GM12873 (cell line): ENCODE measurements at regions not wholly inside any gene's neighbourhood (a gene's known extent, or its start where the extent isn't known, plus 50 kb on each side); places are given as distances from the start of the nearest gene placed in this dataset.

Source experiments
- TF ChIP-seq, protein P1 (sequence below): IDR thresholded peaks from 2 replicates; pipeline ENCODE4 v1.5.1; 2012; ENCODE audit warnings: low read depth, mild to moderate bottlenecking, moderate library complexity, low read length, control low read depth; ENCODE audit not compliant: insufficient read depth; ENCODE audit errors: missing control alignments

DNA sequence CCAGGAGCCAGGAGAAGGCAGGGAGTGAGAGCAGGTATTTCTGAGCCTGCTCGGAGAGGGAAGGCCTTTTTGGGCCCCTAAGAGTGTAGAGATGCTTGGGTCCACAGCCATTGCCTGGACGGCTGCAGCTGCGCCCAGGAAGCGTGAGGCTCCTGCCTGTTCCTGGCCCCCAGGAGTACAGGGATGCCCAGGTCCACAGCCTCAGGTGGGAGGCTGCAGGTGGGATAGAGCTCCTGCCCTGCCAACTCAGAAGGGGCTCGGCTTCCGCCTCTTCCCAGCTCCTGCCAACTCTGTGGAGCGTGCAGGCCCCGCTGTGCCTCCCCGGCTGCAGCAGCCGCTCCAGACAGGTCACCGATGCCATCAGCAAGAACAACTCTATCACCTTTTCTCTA lies 351.0 kb upstream of the PCDH20 start:
- TF ChIP-seq, protein P1, sequence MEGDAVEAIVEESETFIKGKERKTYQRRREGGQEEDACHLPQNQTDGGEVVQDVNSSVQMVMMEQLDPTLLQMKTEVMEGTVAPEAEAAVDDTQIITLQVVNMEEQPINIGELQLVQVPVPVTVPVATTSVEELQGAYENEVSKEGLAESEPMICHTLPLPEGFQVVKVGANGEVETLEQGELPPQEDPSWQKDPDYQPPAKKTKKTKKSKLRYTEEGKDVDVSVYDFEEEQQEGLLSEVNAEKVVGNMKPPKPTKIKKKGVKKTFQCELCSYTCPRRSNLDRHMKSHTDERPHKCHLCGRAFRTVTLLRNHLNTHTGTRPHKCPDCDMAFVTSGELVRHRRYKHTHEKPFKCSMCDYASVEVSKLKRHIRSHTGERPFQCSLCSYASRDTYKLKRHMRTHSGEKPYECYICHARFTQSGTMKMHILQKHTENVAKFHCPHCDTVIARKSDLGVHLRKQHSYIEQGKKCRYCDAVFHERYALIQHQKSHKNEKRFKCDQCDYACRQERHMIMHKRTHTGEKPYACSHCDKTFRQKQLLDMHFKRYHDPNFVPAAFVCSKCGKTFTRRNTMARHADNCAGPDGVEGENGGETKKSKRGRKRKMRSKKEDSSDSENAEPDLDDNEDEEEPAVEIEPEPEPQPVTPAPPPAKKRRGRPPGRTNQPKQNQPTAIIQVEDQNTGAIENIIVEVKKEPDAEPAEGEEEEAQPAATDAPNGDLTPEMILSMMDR: no peak

DNA sequence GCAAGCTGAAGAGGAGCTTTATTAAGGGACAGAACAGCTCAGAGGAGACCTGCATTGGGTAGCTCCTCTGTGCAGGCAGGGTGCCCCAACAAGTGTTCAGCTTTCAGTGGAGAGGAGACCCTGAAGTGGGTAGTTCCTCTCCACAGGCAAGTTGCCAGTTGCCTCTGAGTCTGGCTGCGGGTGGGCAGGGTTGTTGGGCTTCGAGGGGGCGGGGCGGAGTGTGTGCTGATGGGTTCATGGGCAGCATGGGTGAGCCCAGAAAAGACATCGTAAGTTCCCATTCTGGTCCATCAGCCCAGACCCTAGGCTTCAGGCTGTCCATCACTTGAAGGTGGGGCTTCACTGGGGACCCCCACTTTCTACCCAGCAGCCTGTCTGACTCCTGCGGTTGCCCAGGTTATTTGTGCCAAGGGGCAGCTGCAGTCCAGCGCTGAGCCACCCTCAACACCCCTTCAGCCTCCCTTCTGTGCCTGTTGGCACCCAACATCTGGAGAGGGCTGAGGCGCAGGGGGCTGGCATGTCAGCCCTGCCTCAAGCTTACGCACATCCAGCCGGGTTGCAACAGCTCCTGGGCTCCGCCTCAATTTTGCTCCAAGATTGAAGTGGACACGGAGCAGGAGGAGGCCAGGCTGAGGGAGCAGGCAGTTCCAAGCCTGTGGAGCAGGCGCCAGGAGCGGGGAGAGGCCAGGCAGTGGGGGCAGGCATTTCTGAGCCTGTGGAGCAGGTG lies 350.5 kb upstream of the PCDH20 start:
- TF ChIP-seq, protein P1: no peak

GRCh38 chr13:61765181-61765742 lies 349.6 kb upstream of the PCDH20 start:
- TF ChIP-seq, protein P1: no peak

DNA sequence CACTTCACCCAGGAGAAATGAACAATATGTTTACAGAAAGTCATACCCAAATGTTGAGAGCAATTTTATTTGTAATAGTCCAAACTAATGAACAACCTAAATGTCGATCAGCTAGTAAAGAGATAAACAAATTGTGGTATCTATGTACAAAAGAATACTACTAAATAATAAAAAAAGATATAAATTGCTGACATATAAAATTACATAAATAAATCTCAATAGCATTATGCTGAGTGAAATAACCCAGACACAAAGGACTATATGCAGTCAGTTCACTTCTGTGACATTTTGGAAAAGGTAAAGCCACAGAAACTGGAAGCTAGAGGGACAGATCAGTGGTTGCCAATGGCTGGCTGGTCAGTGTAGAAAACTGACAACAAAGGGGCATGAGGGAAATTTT lies 346.0 kb upstream of the PCDH20 start:
- TF ChIP-seq, protein P1: no peak

GRCh38 chr13:61760102-61760501 lies 344.5 kb upstream of the PCDH20 start:
- TF ChIP-seq, protein P1: no peak

- TF ChIP-seq, protein P1: no peak
Observed at GRCh38 chr13:61756031-61756430, 340.4 kb upstream of the PCDH20 start.

DNA sequence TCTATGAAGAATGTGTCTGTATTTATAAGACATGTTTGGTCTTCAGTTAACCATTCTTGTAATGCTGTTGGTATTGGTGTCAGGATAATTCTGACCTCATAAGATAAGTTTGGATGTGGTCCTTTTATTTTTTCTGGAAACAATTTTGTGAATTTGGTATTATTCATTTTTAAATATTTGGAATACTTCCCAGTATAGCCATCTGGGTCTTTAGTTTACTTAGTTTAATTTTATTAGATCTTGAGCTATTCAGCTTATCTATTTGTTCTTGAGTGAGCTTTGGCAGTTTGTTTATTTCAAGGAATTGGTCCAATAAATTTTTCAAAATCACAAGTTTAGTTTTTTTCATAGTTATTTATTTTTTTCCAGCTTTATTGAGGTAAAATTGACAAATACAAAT lies 335.4 kb upstream of the PCDH20 start:
- TF ChIP-seq, protein P1: no peak
